ENCODE measurements at regions not wholly inside any gene's neighbourhood (a gene's known extent, or its start where the extent isn't known, plus 50 kb on each side); places are given as distances from the start of the nearest gene placed in this dataset.
A peak's percentile ranks its signal among the peaks of the same experiment; 100 is the strongest.
"Not testable (repeated sequence)": the region's sequence is repeated elsewhere in the genome, so short reads cannot be mapped to it uniquely, and the experiment has no call there.

DNA sequence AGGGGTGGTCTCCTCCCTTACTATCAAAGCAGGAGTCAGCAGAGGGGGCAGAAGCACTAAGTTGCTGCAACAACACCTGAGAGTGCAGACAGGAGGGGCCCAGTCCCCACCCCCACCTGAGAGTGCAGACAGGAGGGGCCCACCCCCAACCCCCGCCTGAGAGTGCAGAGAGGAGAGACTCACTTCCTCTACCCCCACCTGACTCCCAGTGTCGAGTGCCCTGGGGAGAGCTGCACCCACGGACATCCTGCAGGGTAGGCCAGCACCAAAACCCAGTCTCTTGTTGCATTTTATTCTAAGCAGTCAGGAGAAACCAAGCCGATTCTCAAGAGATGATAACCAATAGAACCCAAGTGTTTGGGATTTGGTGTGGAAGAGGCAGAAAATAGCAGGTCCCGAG, 78.4 kb downstream of the NAPG start:
- DNase-seq (ENCODE audit: low read depth), result no peak

DNA sequence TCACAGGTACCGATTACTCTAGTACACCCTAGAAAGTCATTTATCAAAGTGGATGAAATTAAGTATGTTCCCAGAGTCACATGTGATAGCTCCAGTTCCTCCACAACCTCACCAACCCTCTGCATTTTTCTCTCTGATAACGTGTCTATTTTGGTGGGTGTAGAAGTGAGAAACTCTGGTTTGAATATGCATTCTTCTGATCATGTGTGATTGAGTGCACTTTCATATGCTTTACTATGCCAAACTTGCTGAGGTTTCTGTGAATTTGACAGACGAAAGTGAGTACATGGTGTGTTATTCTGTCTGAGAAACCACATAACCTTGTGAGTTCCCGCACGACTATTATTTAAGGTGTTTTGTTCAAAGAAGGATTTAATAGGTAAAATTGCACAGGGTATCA, 81.1 kb downstream of the NAPG start:
- not testable (repeated sequence) for DNase-seq (ENCODE audit: low read depth)

DNA sequence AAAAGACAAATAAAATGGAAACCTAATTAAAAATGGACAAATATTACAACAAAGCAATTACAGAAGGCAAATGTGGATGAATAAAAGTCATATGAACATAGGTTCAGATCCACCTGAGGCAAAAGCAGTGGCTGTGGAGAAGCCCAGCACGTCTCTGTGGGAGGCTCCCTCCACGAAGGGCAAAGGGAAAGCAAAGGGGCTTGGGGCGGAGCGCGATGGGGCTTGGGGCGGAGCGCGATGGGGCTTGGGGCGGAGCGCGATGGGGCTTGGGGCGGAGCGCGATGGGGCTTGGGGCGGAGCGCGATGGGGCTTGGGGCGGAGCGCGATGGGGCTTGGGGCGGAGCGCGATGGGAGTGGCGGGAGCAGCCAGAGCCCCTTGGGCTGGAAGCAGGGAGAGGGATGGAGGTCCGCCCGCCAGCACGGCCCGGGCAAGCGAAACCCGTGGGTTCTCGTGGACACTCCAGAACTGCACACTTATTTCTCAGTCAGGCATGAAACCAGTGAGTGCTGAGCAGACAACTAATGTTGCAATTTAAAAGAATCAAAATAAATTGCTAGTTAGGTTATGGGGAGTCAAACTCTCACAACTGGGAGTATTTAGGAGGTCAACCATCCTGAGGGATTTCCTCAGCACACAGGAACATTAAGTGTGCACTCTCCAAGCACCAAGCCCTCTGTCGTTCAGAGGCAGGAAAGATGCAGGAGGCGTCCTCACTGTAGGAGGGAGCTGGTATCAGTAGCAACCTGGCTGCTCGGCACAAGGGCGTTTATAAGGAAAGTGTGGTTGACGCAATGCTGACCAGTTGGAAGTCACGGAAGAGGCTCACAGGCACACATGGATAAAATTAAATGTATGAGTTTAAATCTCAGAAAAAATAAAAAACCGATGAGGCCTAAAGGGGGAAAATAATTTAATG, 81.8 kb downstream of the NAPG start:
- DNase-seq (ENCODE audit: low read depth), result not testable (repeated sequence)

DNA sequence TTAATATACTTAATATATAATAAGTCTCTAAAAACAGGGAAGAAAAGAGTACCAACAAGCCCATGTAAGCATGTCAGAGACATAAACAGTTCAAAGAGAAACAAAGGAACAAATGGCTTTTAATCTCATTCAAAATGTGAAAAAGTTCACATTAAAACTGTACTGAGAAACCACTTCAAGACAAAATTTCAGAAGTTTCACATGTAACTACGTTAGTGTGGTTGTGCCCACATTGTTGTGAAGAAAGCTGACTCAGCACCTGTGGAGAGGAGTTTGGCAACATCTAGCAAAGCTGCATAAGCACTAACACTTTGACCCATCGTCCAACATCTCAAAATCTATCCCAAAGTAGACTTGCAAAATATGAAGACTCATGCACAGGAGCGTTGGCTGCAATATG, 82.6 kb downstream of the NAPG start:
- DNase-seq (ENCODE audit: low read depth), result not testable (repeated sequence)

DNA sequence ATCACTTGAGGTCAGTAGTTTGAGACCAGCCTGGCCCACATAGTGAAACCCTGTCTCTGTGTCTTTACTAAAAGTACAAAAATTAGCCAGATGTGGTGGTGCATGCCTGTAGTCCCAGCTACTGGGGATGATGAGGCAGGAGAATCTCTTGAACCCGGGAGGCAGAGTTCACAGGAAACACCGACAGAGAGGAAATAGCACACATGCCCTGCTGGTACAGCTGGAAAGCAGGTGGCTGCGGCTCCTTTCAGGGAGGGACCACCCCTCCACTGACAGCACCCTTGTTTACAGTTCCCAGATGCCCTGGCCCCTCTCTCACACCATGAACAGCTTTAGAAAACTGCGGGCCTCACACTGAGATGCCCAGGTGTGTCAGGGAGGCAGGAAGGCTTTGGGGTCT, 83.2 kb downstream of the NAPG start:
- not testable (repeated sequence) for DNase-seq (ENCODE audit: low read depth)

DNA sequence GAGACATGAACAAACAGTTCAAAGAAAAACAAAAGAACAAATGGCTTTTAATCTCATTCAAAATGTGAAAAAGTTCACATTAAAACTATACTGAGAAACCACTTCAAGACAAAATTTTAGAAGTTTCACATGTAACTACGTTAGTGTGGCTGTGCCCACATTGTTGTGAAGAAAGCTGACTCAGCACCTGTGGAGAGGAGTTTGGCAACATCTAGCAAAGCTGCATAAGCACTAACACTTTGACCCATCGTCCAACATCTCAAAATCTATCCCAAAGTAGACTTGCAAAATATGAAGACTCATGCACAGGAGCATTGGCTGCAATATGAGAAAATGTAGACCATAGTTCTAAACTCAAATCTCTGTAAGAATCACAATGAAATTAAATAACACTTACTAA, 87.4 kb downstream of the NAPG start:
- DNase-seq (ENCODE audit: low read depth), result not testable (repeated sequence)

DNA sequence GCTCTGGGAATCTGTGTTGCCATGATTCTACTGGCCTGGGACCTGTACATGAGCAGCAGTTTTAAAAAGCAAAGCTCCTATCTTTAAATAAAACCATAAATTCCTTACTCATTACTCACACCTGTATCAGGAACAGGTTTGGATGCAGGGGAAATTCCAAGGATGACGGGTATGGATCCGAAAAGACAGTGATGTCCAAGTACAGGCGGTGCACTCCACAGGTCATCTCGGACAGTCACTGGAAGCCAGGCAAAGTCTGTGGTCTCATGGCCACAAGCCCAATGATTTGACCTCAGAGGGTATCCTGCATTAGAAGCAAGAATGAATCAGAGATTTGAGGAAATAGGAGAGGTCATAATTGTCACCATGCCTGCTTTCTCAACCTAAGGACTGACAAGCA, 90.9 kb downstream of the NAPG start:
- DNase-seq (ENCODE audit: low read depth), result peak; percentile 39

DNA sequence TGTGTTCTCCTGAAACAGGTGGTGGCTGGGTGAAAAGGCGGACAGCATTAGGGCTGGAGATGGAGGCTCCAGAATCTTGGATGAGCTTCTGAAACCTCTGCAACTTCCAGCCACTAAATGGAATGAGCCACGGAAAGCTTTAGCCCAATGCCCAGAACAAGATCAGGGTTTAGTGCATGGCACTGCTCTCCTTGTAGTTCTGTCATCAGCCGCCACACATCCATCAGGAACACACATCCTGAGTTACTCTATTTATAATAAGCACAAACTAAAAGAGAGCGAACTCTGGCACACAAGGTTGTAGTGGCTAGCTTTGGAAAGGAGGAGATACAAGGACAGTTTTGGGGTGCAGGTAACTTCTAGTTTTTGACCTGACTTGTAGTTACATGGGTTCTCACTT, 93.0 kb downstream of the NAPG start:
- not testable (repeated sequence) for DNase-seq (ENCODE audit: low read depth)

DNA sequence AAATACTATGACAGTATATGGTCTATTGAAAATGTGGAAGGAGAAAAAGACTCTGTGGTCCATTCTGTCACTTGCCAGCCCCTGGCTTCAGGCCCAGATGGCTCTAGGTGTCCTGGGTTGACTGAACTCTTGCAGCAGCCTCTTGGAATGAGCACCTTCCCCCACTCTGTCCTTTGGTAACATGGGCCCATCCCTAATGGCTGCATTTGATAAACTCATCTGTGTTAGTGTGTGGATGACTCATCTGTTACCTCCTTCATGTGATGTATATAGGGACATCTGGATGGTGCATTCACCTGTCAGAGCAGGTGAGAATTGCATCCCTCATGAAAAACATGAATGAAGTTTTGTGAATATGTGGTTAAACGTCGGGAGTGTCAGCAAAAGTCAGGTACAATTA, 93.5 kb downstream of the NAPG start:
- not testable (repeated sequence) for DNase-seq (ENCODE audit: low read depth)

DNA sequence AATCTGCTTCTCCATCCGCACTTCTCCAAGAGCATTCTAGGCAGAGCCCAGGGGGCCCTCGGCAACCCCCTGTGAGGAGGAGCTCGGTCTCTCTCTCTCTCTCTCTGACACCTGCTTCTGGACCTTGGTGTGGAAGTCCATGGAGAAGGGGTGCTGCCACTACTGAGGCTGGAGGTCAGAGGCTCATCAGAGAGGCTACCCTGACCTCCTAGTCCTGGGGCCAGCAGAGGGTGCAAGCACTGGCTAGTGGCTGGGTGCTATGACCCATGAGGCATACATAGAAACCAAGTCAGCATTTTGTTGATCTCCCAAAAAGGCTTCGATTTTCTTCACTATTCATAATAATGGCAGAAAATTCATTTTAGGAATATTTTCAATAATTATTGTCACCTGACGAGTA, 94.0 kb downstream of the NAPG start:
- DNase-seq (ENCODE audit: low read depth), result not testable (repeated sequence)

Data from HS-5 (cell line).